ENCODE measurements at regions not wholly inside any gene's neighbourhood (a gene's known extent, or its start where the extent isn't known, plus 50 kb on each side); places are given as distances from the start of the nearest gene placed in this dataset.

- TF ChIP-seq CTCF (IDR thresholded peaks at IDR 0.05; ENCODE audit: low read depth, low read length, poor library complexity, severe bottlenecking) (no peak), EZH2phosphoT487 (IDR thresholded peaks at IDR 0.05; ENCODE audit: borderline replicate concordance, low read length) (no peak)
Measured at GRCh38 chr2:142694282-142694681, 183.2 kb upstream of the KYNU start.

All from DOHH2 (cell line).